Glomerular visceral epithelial cell (primary cell): ENCODE measurements at regions not wholly inside any gene's neighbourhood (a gene's known extent, or its start where the extent isn't known, plus 50 kb on each side); places are given as distances from the start of the nearest gene placed in this dataset.
"Not testable (repeated sequence)": the region's sequence is repeated elsewhere in the genome, so short reads cannot be mapped to it uniquely, and the experiment has no call there.

Experiments used
- DNase-seq: peaks from one replicate; pipeline ENCODE4 v3.0.0-alpha.2; 2016; ENCODE audit errors: extremely low spot score

GRCh38 chr20:23299673-23300050, 50.9 kb upstream of the NXT1 start:
- no peak for DNase-seq

DNA sequence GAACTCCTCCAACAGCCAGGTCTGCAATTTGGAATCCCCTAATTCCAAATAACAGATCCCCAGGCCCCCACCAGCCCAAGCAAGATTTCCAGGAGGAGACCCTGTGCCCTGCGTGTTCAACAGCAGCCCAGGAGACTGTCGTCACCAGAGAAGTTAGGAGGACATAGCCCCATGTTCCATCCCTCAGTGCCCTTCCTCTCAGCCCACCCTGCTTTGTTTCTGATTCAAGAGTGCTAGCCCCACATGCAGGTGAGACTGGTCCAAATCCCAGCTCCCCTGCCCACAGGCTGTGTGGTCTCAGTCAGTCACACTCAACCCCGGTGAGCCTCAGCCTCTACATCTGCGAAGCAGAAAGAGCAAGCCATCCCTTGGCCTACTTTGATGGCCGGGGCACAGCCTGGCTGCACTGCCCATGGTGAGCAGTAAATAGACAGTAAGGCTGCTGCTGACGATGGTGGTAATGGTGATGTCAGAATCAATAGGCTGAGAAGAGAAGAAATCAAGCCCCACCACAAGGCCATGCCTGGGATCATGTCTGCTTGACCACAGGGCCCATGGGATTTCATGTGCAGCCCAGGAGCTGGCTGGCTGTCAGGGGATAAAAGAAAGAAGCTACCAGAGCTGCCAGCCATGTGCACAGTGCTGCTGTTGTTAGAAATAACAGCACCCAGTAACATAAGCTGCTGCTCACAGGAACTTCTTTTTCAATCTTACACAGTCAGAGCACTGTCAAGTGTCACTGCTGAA, 51.5 kb upstream of the NXT1 start:
- no peak for DNase-seq

DNA sequence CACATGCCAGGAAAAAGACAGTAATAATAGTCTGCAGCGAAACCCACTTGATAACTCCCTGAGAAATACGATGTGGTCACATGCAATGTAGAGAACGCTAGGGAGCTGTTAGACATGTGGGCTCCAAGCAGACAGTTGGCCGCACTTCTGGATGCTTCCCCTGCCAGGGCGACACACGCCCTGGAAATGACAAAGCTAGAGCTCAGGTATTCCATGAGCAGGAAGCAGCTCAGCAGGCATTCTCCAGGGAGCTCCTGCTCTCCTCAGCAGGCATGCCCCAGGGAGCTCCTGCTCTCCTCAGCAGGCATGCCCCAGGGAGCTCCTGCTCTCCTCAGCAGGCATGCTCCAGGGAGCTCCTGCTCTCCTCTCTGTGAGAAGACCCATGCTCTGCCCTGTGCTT, 52.4 kb upstream of the NXT1 start:
- no peak for DNase-seq

- no peak for DNase-seq
These were observed 53.5 kb upstream of the NXT1 start for GRCh38 chr20:23296841-23297701.

DNA sequence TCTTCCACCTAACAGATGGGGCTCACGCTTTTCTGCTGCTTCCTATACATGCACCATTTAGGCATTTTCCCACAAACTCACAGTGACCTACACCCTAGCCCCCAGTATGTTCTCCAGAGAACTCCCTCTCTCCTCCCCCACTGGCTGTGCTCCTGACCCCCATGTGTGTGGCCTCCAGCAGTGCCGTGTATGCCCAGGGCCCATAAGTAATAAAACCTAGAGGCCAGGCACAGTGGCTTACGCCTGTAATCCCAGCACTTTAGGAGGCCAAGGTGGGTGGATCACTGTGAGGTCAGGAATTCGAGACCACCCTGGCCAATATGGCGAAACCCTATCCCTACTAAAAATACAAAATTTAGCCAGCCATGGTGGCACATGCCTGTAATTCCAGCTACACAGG, 54.7 kb upstream of the NXT1 start:
- DNase-seq: no peak

DNA sequence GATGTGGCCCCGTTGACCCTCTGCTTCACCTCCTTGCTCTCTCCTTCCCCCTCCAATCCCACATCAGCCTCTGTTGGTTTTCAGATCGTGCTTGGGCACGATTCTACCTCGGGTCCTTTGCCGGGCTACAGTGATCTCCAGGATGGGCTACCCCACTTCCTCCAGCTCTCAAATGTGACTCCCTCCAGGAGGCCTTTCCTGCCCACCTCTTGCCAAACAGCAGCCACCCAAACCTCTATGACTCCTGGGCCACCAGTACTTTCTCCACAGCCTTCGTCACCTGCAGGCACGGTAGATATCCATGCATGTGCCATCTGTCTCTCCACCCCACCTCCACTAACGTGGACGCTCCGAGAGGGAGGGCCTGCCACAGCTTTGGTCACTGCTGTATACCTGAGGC, 55.9 kb upstream of the NXT1 start:
- DNase-seq: no peak

GRCh38 chr20:23294166-23294565, 56.4 kb upstream of the NXT1 start:
- DNase-seq: no peak

- DNase-seq: no peak
These were observed 56.9 kb upstream of the NXT1 start for GRCh38 chr20:23293689-23294088.

GRCh38 chr20:23292311-23292710, 58.3 kb upstream of the NXT1 start:
- not testable (repeated sequence) for DNase-seq

DNA sequence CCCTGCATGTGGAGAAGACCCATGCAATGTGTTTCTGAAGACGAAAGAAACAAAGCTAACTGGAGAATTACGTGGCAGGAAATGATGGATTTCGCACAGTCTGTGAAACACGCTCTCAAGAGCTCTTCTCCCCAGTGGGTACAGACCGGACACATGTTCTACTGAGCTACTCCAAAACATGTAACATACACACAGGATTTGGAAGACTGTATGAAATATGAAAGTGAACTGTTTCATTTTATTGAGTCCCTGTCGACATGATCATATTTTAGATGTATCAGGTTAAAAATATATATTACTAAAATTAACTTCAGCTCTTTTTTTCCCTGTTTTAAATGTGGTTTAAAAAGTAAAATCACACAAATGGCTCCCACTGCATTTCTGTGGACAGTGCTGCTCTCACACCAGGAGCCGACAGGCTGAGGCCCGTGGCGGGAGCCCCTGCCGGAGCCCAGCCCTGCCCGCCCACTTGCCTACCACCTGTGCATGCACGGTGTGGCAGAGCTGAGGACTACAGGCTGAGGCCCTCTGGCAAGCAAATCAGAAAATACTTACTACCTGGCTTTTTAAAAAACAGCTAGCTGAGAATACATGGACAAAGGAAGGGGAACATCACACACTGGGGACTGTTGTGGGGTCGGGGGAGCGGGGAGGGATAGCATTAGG, 58.9 kb upstream of the NXT1 start:
- DNase-seq: no peak

DNA sequence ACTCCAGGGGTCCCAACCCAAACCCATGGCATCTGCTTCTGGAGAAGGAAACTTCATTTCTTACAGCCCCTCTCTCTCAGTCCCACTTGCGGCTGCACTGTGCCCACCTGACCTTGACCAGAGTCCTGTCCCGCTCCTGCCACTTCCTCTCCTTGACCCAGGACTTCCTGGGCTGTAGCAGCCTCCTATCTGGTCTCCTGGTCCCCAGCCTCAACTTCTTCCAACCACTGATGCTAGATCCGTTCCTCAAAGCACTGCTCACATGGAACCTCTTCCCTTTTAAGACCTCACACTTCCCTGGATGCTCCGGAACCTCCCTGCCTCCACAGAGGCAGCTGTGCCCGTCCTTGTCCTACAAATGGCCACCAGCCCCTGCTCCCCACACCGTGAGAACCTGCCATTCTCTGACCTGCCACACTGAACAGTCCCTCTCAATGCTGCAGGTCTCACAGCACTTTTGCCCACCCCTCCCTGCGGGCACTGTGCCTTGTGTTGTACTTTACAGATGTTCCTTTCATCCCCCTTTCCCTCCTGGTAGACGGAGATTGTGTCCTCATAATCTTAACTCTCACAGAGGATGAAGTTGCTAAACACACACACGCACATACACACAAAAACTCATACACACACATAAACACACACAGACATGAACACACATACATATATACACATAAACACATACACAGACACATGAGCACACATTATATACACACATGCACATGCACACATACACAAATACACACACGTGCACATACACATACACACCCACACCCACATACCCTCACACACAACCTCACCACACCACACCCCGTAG, 59.6 kb upstream of the NXT1 start:
- DNase-seq: no peak

- DNase-seq: no peak
These were observed 60.7 kb upstream of the NXT1 start for GRCh38 chr20:23289724-23290395.

DNA sequence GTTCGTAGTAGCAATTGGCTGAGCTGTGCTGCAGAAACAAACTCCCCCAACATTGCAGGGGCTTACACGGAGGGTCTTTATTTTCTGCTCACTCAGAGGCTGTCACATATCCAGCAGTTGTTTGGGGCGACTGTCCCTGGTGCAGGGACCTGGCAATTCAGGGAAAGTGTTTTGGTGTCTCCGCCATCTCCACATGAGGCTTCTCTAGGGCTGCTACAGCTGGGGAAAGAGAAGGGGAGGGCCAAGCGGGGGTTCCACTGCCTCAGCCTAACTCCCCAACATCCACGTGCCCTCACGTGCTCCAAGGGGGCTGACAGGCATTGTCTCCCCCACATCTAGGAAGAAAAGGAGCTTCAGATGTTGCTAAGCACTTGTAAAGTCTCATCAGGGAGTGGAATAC, 61.3 kb upstream of the NXT1 start:
- no peak for DNase-seq

DNA sequence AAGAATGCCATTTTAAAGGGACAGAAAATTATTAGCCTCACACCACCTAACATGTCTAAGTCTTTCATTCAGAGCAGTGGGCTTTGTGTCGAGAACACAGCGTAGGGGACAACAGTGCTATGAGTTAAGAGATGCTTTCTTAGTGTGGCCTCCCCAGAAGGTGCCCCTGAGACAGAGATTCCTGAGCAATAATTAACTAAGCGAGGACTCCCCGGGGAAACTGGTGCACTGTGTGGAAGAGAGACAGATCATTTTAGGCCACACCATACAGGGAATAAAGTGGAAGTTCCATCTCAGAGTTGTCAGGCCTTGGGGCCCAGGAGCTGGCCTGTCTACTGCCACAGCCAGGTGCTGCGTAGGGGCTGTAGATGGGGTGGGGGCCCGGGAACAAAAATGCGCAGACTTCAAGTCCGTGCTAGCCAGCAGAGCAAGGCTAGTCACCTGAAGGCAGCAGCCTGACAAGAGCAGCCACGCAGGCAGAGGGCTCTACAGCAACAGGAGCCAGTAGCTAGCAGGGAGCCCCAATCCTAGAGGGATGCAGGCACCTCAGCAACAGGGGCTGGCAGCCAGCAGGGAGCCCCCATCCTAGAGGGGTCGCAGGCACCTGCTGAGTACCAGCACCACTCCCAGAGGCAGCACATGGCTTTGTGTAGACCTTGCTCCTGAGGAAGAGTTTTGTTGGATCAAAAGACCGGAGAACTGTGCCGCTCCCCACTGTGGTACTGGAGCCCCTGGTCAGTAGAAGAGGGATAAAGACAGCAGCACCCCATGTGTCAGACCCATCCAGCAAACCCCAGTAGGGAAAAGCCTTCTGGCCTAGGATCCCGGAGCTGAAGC, 63.0 kb upstream of the NXT1 start:
- no peak for DNase-seq

- DNase-seq: no peak
These were observed 64.2 kb upstream of the NXT1 start for GRCh38 chr20:23286346-23286745.

DNA sequence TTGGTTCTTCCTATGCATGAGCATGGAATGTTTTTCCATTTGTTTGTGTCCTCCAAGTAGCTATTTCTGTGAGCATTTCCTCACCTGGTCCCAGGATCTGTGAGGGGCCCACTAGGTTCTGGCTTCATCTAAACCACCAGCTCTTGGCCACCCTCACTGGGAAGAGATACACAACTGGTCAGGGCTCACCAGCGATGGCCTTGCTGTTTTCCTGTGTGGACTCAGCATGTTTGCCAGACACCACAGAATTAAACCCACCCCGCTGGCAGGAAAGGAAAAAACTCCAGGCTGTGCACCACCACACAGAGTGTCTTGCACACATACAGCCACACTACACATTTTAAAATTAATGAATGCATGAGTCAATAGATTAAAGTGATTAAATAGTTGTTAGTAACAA, 65.1 kb upstream of the NXT1 start:
- DNase-seq: no peak

DNA sequence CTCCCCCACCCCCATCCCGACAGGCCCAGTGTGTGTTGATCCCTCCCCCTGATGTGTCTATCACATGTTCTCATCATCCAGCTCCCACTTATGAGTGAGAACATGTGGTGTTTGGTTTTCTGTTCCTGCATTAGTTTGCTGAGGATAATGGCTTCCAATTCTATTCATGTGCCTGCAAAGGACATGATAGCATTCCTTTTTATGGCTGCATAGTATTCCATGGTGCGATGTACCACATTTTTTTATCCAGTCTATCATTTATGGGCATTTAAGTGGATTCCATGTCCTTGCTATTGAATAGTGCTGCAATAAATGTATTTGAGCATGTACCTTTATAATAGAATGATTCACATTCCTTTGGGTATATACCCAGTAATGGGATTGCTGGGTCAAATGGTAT, 66.6 kb upstream of the NXT1 start:
- DNase-seq: no peak

- DNase-seq: no peak
These were observed 67.3 kb upstream of the NXT1 start for GRCh38 chr20:23283096-23283850.

DNA sequence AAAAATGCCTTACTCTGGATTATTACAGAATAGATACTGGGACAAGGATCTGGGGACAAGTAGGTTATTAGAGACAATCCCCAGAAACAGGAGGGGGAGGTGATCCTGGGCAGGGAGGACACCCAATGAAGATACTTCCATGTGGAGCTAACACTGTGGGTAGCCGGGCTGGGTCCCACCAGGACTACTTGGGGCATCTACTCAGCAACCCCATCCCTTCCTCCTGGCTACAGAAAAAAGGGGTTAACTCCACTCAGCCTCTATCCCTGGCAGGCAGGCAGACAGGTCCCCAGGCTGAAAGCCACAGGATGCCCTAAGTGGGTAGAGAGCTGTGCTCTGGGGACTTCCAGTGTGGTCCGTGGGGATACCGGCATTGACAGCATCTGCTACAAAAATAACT, 68.0 kb upstream of the NXT1 start:
- no peak for DNase-seq

DNA sequence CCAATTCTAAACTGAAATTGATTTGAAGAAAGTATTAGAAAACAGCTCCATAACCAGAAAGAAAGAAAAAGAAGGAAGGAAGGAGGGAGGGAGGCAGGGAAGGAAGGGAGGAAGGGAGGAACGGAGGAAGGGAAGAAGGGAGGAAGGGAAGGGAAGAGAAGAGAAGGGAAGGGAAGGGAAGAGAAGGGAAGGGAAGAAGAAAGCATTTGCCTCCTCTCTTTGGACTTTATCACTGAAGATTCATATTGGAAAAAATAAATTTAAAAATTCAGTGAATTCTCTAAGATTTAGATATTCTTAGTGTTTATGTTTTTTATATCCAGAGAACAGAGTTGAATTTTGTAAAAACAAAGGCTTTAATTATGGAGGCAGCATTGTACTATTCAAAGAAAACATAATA, 68.5 kb upstream of the NXT1 start:
- DNase-seq: no peak
